ENCODE measurements at regions not wholly inside any gene's neighbourhood (a gene's known extent, or its start where the extent isn't known, plus 50 kb on each side); places are given as distances from the start of the nearest gene placed in this dataset.

DNA sequence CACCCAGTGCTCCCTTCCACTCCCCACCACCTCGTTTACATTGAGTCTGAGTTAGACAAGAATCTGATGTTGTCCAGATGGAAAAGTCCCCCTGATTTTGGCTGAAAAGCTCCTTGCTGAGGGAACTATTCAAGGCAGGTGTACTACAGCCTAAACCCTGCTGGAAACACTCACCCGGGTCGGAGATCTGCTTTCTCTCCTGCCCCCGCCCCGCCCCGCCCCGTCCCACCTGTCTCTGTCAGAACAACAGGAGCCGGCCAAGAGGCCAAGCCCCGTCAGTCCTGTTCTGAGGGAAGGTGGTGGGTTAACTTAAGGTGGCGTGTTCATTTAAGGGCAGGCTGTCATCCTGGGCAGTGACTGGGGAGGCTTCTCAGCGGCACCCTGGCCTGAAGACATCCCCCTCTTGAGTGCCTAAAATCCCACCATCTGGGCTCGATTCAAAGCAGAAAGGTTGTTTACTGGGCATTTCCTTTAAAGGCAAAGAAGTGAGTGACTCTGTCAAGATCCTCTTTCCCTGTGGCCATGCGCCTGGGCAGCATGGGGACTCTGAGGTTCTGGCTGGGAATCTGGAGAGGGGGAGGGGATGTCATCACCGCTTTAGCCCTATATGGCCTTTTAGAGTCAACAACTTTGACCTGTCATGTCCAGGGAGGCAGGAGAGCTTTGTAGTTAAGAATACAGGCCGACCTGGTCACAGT lies 71.1 kb upstream of the NEURL1B start:
- no peaks in the 10 kb centered on the region for H3K36me3 Mint-ChIP-seq
- POLR2A ChIA-PET: no interaction called here
- DNase-seq (no peak), ATAC-seq (no peak)
- no peak overlapping the region for H3K27ac Mint-ChIP-seq
- no peaks in the 10 kb centered on the region for H3K27me3 ChIP-seq (ENCODE audit: control insufficient read depth in 2 of 2, insufficient read depth in 2 of 2, low read length in 2 of 2)
- no peaks in the 10 kb centered on the region for H3K36me3 ChIP-seq (ENCODE audit: control insufficient read depth in 2 of 3, insufficient read depth in 3 of 3, low read length in 3 of 3)
- CTCF ChIA-PET: no interaction called here
- H3K4me1 Mint-ChIP-seq: no peaks in the 10 kb centered on the region
- no peaks in the 10 kb centered on the region for H3K9me3 Mint-ChIP-seq
- no peaks in the 10 kb centered on the region for H3K9me3 ChIP-seq (ENCODE audit: control insufficient read depth in 2 of 3, low read length in 3 of 3)
- H3K4me3 ChIP-seq (ENCODE audit: low read length): no peak overlapping the region
- no peak overlapping the region for H3K4me3 Mint-ChIP-seq
- H3K27ac ChIP-seq (ENCODE audit: low read depth, low read length): no peak overlapping the region
- peaks cover 0 to 30% (median 0%) of the 10 kb centered on the region in 5 donors for H3K27me3 Mint-ChIP-seq
- intact Hi-C loops (cut with micrococcal nuclease): no loop called here
- no peaks in the 10 kb centered on the region for H3K4me1 ChIP-seq (ENCODE audit: control insufficient read depth in 2 of 2, insufficient read depth in 2 of 2, low read length in 2 of 2)

DNA sequence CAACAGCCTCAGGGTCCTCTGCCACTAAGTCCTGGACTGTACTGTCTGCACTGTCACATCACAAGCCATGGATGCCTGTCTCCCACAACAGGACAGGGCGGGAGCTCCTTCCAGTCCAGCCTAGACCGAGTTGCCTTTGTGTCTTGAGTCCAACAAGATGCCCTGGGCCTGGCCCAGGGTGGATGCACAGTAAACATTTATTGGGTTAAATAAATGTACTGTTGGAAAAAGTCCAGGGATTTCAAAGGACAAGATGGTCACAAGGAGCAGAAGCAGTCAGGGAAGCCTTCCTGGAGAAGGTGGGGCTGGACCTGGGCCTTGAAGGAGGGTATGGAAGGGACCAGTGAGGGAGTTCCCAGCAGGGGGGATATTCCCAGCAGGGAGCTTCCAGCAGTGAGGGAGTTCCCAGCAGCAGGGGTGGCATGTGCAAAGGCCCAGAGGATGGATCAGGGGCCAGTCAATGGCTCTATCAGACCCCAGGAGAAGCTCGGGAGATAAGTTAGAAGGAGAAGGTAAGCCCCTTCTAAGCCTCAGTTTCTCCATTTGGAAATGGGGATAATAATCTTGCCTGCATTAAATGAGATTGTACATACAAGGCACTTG lies 72.7 kb upstream of the NEURL1B start:
- intact Hi-C loops (cut with micrococcal nuclease): no loop called here
- ChIA-PET CTCF (no interaction called here), POLR2A (no interaction called here)
- H3K27me3 Mint-ChIP-seq: peaks cover 0 to 18% (median 0%) of the 10 kb centered on the region in 5 donors
- Histone ChIP-seq H3K27me3 (ENCODE audit: control insufficient read depth in 2 of 2, insufficient read depth in 2 of 2, low read length in 2 of 2) (no peaks in the 10 kb centered on the region), H3K4me3 (ENCODE audit: low read length) (no peak overlapping the region), H3K9me3 (ENCODE audit: control insufficient read depth in 2 of 3, low read length in 3 of 3) (no peaks in the 10 kb centered on the region), H3K36me3 (ENCODE audit: control insufficient read depth in 2 of 3, insufficient read depth in 3 of 3, low read length in 3 of 3) (no peaks in the 10 kb centered on the region), H3K4me1 (ENCODE audit: control insufficient read depth in 2 of 2, insufficient read depth in 2 of 2, low read length in 2 of 2) (no peaks in the 10 kb centered on the region), H3K27ac (ENCODE audit: low read depth, low read length) (no peak overlapping the region)
- DNase-seq (no peak), ATAC-seq (no peak)
- no peaks in the 10 kb centered on the region for H3K4me1 Mint-ChIP-seq
- no peaks in the 10 kb centered on the region for H3K9me3 Mint-ChIP-seq
- no peaks in the 10 kb centered on the region for H3K36me3 Mint-ChIP-seq
- no peak overlapping the region for H3K27ac Mint-ChIP-seq
- no peak overlapping the region for H3K4me3 Mint-ChIP-seq

DNA sequence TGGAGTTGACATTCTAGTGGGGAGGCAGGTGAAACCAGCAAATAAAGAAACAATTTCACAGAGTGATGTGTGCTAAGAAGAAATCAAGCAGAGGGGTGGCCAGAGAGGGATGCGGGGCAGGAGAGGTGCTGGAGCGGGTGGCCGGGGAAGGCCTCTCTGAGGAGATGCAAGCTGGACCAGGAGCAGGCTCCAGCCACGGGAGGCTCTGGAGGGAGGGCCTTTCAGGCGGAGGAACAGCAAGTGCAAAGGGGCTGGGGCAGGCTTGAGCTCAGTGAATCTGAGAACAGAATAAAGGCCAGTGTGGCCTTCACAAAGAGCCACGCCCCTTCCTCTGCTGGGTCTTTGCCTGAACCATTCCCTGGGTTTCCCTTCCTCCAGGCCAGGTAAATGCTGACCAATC lies 73.2 kb upstream of the NEURL1B start:
- Histone ChIP-seq H3K4me1 (ENCODE audit: control insufficient read depth in 2 of 2, insufficient read depth in 2 of 2, low read length in 2 of 2) (no peaks in the 10 kb centered on the region), H3K27ac (ENCODE audit: low read depth, low read length) (no peak overlapping the region), H3K36me3 (ENCODE audit: control insufficient read depth in 2 of 3, insufficient read depth in 3 of 3, low read length in 3 of 3) (no peaks in the 10 kb centered on the region), H3K9me3 (ENCODE audit: control insufficient read depth in 2 of 3, low read length in 3 of 3) (no peaks in the 10 kb centered on the region), H3K4me3 (ENCODE audit: low read length) (no peak overlapping the region), H3K27me3 (ENCODE audit: control insufficient read depth in 2 of 2, insufficient read depth in 2 of 2, low read length in 2 of 2) (no peaks in the 10 kb centered on the region)
- H3K27ac Mint-ChIP-seq: no peak overlapping the region
- POLR2A ChIA-PET: no interaction called here
- H3K9me3 Mint-ChIP-seq: no peaks in the 10 kb centered on the region
- intact Hi-C loops (cut with micrococcal nuclease): no loop called here
- H3K36me3 Mint-ChIP-seq: no peaks in the 10 kb centered on the region
- no peak for ATAC-seq
- CTCF ChIA-PET: no interaction called here
- no peak overlapping the region for H3K4me3 Mint-ChIP-seq
- no peak for DNase-seq
- no peaks in the 10 kb centered on the region for H3K4me1 Mint-ChIP-seq
- peaks cover 0 to 18% (median 2%) of the 10 kb centered on the region in 5 donors for H3K27me3 Mint-ChIP-seq

DNA sequence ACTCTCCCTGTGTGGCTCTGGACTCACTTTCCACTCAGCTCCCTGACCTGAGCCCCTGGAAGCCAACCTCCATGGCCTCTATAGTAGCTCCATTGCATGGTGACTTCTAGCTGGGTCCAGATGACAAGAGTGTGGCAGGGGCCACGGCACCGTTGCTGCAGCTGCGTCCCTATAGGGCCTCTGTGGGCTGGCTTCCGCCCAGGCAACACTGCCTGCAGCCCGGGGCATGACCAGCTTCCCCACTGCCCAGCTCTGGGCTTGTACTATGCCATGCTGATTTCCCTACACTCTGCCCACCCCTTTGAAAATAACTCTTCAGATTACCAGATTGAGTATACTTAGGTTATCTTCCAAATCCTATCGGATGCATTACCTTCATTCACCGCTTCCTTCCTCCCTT lies 73.8 kb upstream of the NEURL1B start:
- no peaks in the 10 kb centered on the region for H3K36me3 ChIP-seq (ENCODE audit: control insufficient read depth in 2 of 3, insufficient read depth in 3 of 3, low read length in 3 of 3)
- H3K27me3 ChIP-seq (ENCODE audit: control insufficient read depth in 2 of 2, insufficient read depth in 2 of 2, low read length in 2 of 2): no peaks in the 10 kb centered on the region
- no peak for DNase-seq
- intact Hi-C loops (cut with micrococcal nuclease): no loop called here
- H3K4me3 Mint-ChIP-seq: no peak overlapping the region
- H3K27me3 Mint-ChIP-seq: peaks cover 0 to 14% (median 7%) of the 10 kb centered on the region in 5 donors
- POLR2A ChIA-PET: no interaction called here
- CTCF ChIA-PET: no interaction called here
- H3K4me3 ChIP-seq (ENCODE audit: low read length): no peak overlapping the region
- no peak overlapping the region for H3K27ac ChIP-seq (ENCODE audit: low read depth, low read length)
- no peaks in the 10 kb centered on the region for H3K4me1 ChIP-seq (ENCODE audit: control insufficient read depth in 2 of 2, insufficient read depth in 2 of 2, low read length in 2 of 2)
- no peak overlapping the region for H3K27ac Mint-ChIP-seq
- H3K9me3 ChIP-seq (ENCODE audit: control insufficient read depth in 2 of 3, low read length in 3 of 3): no peaks in the 10 kb centered on the region
- H3K9me3 Mint-ChIP-seq: no peaks in the 10 kb centered on the region
- no peak for ATAC-seq
- no peaks in the 10 kb centered on the region for H3K36me3 Mint-ChIP-seq
- no peaks in the 10 kb centered on the region for H3K4me1 Mint-ChIP-seq

DNA sequence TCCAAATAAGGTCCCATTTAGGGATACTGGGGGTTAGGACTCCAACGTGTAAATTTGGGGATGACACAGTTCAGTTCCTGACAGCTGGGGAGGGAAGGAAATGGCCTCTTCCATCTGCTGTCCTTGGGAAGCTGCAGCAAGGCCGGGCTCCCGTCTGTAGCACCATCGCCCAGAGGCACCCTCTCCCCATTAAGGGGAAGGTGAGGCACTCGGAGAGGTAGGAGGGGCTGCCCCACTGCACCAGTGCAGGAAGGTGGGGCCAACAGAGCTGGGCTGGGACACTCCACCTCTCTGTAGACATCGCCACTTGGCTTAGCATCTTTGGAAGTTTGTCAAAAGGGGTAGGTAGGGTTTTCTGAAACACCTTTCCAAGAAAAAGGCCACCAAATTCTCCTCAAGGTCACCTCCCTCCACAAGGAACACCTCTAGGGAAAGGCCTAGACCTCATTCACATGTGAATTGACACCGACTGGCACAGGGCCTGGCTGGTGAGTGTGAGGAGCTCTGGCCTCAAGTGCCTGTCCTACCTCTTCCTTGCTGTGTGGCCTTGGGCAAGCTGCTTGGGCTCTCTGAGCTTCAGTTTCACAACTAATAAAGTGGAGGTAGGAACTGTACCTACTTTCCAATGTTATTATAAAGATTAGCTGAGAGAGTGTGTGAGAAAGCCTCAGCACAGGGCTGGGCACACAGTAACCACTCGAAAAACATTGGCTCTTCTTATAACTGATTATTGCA lies 75.0 kb upstream of the NEURL1B start:
- CTCF ChIA-PET: no interaction called here
- no peaks in the 10 kb centered on the region for H3K9me3 Mint-ChIP-seq
- no peaks in the 10 kb centered on the region for H3K4me1 Mint-ChIP-seq
- Histone ChIP-seq H3K9me3 (ENCODE audit: control insufficient read depth in 2 of 3, low read length in 3 of 3) (no peaks in the 10 kb centered on the region), H3K4me1 (ENCODE audit: control insufficient read depth in 2 of 2, insufficient read depth in 2 of 2, low read length in 2 of 2) (no peaks in the 10 kb centered on the region), H3K27ac (ENCODE audit: low read depth, low read length) (no peak overlapping the region), H3K36me3 (ENCODE audit: control insufficient read depth in 2 of 3, insufficient read depth in 3 of 3, low read length in 3 of 3) (no peaks in the 10 kb centered on the region), H3K27me3 (ENCODE audit: control insufficient read depth in 2 of 2, insufficient read depth in 2 of 2, low read length in 2 of 2) (no peaks in the 10 kb centered on the region), H3K4me3 (ENCODE audit: low read length) (no peak overlapping the region)
- peaks cover 0 to 16% (median 7%) of the 10 kb centered on the region in 5 donors for H3K27me3 Mint-ChIP-seq
- ATAC-seq (no peak), DNase-seq (no peak)
- H3K27ac Mint-ChIP-seq: no peak overlapping the region
- no peaks in the 10 kb centered on the region for H3K36me3 Mint-ChIP-seq
- no peak overlapping the region for H3K4me3 Mint-ChIP-seq
- POLR2A ChIA-PET: no interaction called here
- intact Hi-C loops (cut with micrococcal nuclease): no loop called here

DNA sequence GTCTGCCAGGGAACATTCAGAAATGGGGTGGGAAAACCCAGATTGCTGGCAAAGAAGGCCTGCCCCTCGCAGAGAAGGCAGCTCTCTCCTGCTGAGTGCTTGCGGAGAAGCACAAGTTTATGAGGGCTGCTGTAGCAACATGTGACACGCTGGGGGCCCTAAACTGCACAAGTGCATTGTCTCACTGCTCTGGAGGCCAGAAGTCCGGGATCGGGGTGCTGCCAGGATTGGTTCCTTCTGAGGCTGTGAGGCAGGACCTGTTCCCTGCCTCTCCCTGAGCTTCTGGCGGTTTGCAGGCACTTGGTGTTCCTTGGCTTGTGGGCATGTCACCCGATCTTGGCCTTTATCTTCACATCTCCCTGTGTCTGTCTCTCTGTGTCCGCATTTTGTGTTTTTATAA lies 75.6 kb upstream of the NEURL1B start:
- Histone ChIP-seq H3K27me3 (ENCODE audit: control insufficient read depth in 2 of 2, insufficient read depth in 2 of 2, low read length in 2 of 2) (no peaks in the 10 kb centered on the region), H3K36me3 (ENCODE audit: control insufficient read depth in 2 of 3, insufficient read depth in 3 of 3, low read length in 3 of 3) (no peaks in the 10 kb centered on the region), H3K27ac (ENCODE audit: low read depth, low read length) (no peak overlapping the region), H3K9me3 (ENCODE audit: control insufficient read depth in 2 of 3, low read length in 3 of 3) (no peaks in the 10 kb centered on the region), H3K4me1 (ENCODE audit: control insufficient read depth in 2 of 2, insufficient read depth in 2 of 2, low read length in 2 of 2) (no peaks in the 10 kb centered on the region), H3K4me3 (ENCODE audit: low read length) (no peak overlapping the region)
- H3K9me3 Mint-ChIP-seq: no peaks in the 10 kb centered on the region
- no peak overlapping the region for H3K4me3 Mint-ChIP-seq
- ATAC-seq: no peak
- H3K36me3 Mint-ChIP-seq: no peaks in the 10 kb centered on the region
- intact Hi-C loops (cut with micrococcal nuclease): no loop called here
- ChIA-PET CTCF (no interaction called here), POLR2A (no interaction called here)
- no peaks in the 10 kb centered on the region for H3K4me1 Mint-ChIP-seq
- peaks cover 0 to 13% (median 7%) of the 10 kb centered on the region in 5 donors for H3K27me3 Mint-ChIP-seq
- DNase-seq: no peak
- no peak overlapping the region for H3K27ac Mint-ChIP-seq

DNA sequence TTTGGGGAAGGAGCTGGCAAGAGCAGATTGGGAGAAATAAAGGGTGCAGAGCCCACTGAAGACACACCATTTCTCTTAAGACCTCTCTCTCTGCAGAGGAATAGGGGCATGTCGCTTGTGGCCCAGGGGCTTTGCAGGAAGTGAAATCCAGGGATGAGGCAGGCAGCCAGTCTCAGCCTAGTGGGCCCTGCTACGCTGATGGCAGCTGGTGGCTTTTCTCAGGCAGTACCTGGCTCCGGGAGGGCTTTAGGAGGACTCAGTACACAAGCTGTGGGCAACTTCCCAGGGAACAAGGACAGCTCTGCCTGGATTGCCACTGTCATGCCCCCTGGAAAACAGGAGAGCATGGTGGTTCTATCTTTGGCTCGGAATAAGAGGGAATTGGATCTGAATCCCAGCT lies 76.2 kb upstream of the NEURL1B start:
- Histone ChIP-seq H3K36me3 (ENCODE audit: control insufficient read depth in 2 of 3, insufficient read depth in 3 of 3, low read length in 3 of 3) (no peaks in the 10 kb centered on the region), H3K27ac (ENCODE audit: low read depth, low read length) (no peak overlapping the region), H3K4me1 (ENCODE audit: control insufficient read depth in 2 of 2, insufficient read depth in 2 of 2, low read length in 2 of 2) (no peaks in the 10 kb centered on the region), H3K27me3 (ENCODE audit: control insufficient read depth in 2 of 2, insufficient read depth in 2 of 2, low read length in 2 of 2) (no peaks in the 10 kb centered on the region), H3K9me3 (ENCODE audit: control insufficient read depth in 2 of 3, low read length in 3 of 3) (no peaks in the 10 kb centered on the region), H3K4me3 (ENCODE audit: low read length) (no peak overlapping the region)
- H3K4me1 Mint-ChIP-seq: no peaks in the 10 kb centered on the region
- no peaks in the 10 kb centered on the region for H3K9me3 Mint-ChIP-seq
- intact Hi-C loops (cut with micrococcal nuclease): no loop called here
- ChIA-PET CTCF (no interaction called here), POLR2A (no interaction called here)
- DNase-seq (no peak), ATAC-seq (no peak)
- peaks cover 0 to 9% (median 7%) of the 10 kb centered on the region in 5 donors for H3K27me3 Mint-ChIP-seq
- no peak overlapping the region for H3K27ac Mint-ChIP-seq
- no peak overlapping the region for H3K4me3 Mint-ChIP-seq
- no peaks in the 10 kb centered on the region for H3K36me3 Mint-ChIP-seq

All from naive thymus-derived CD4-positive, alpha-beta T cell (primary cell).